H1 (cell line): ENCODE measurements at regions not wholly inside any gene's neighbourhood (a gene's known extent, or its start where the extent isn't known, plus 50 kb on each side); places are given as distances from the start of the nearest gene placed in this dataset.

Source experiments
- CTCF ChIA-PET: fragments of 300-600 bp; sonication (Branson Sonifier 250); formaldehyde crosslinking; loops from one replicate; lab custom pipeline; 2021; ENCODE audit not compliant: partially characterized antibody; lab: Charles Lee
- POLR2A ChIA-PET: fragments of 300-600 bp; sonication (Branson Sonifier 250); formaldehyde crosslinking; loops from one replicate; lab custom pipeline; 2021; ENCODE audit warnings: inconsistent platforms; ENCODE audit not compliant: partially characterized antibody; lab: Charles Lee
- DNase-seq, 2 experiments: peaks; one replicate each; pipeline versions ENCODE4 v3.0.0 to v3.0.0-alpha.2; 2010 to 2022; ENCODE audit warnings: low spot score in 2 of 2, low read depth in 1 of 2, mixed read lengths in 1 of 2
- FAIRE-seq: peaks from 2 replicates; lab custom pipeline; 2011; peaks lifted over from hg19 to GRCh38; lab: Jason Lieb, UNC
- H2AFZ ChIP-seq: 2 replicates; pipeline ENCODE4 v1.8.1; 2012; ENCODE audit warnings: low read length, inconsistent platforms
- H2AK5ac ChIP-seq: 2 replicates; pipeline ENCODE4 v1.6.1; 2013; ENCODE audit warnings: low read depth, low read length
- H2BK120ac ChIP-seq: replicated peaks from 2 replicates; pipeline ENCODE3; 2013; ENCODE audit warnings: low read depth, low read length, inconsistent platforms
- H2BK12ac ChIP-seq: 2 replicates; pipeline ENCODE4 v1.6.1; 2013; ENCODE audit warnings: low read depth, low read length
- H2BK15ac ChIP-seq: 2 replicates; pipeline ENCODE4 v1.6.1; 2013; ENCODE audit warnings: low read length
- H2BK20ac ChIP-seq: 2 replicates; pipeline ENCODE4 v1.6.1; 2013; ENCODE audit warnings: low read length
- H2BK5ac ChIP-seq: 2 replicates; pipeline ENCODE4 v1.6.1; 2013; ENCODE audit warnings: low read depth, low read length
- H3K14ac ChIP-seq: 2 replicates; pipeline ENCODE4 v1.6.1; 2013; ENCODE audit warnings: inconsistent platforms; ENCODE audit not compliant: insufficient read length
- H3K18ac ChIP-seq: 2 replicates; pipeline ENCODE4 v1.6.1; 2013; ENCODE audit warnings: low read length; ENCODE audit errors: extremely low read depth
- H3K23ac ChIP-seq: 2 replicates; pipeline ENCODE4 v1.6.1; 2013; ENCODE audit warnings: inconsistent platforms; ENCODE audit not compliant: insufficient read length
- H3K23me2 ChIP-seq: 2 replicates; pipeline ENCODE4 v1.6.1; 2013; ENCODE audit warnings: low read depth, low read length
- H3K27ac ChIP-seq: 2 replicates; pipeline ENCODE4 v1.6.1; 2011; ENCODE audit warnings: low read depth, low read length, inconsistent platforms
- H3K27me3 ChIP-seq, 4 experiments: replicated peaks in 1 of 4; 1 replicate in 1 of 4; 2 replicates in 3 of 4; pipeline versions ENCODE4 v1.6.1 to v1.8.1; 2011 to 2013; ENCODE audit warnings: low read length in 3 of 4, mild to moderate bottlenecking in 3 of 4, inconsistent platforms in 2 of 4, mixed read lengths in 2 of 4, moderate library complexity in 1 of 4; ENCODE audit not compliant: control insufficient read depth in 3 of 4, insufficient read depth in 3 of 4; ENCODE audit errors: extremely low read depth in 1 of 4
- H3K36me3 ChIP-seq, 4 experiments: 2 replicates each; pipeline versions ENCODE4 v1.6.1 to v1.8.1; 2011 to 2013; ENCODE audit warnings: mild to moderate bottlenecking in 4 of 4, low read length in 3 of 4, moderate library complexity in 2 of 4, control low read depth in 1 of 4, inconsistent platforms in 1 of 4; ENCODE audit not compliant: insufficient read depth in 4 of 4, control insufficient read depth in 2 of 4
- H3K4ac ChIP-seq: replicated peaks from 2 replicates; pipeline ENCODE3; 2013; ENCODE audit warnings: low read length, low read depth, mixed read lengths, inconsistent platforms; ENCODE audit not compliant: insufficient read length
- H3K4me1 ChIP-seq, 4 experiments: replicated peaks in 1 of 4; 1 replicate in 1 of 4; 2 replicates in 3 of 4; pipeline versions ENCODE4 v1.6.1 to v1.8.1; 2011 to 2013; ENCODE audit warnings: low read length in 3 of 4, inconsistent platforms in 2 of 4, mixed read lengths in 1 of 4; ENCODE audit not compliant: insufficient read depth in 4 of 4, control insufficient read depth in 3 of 4
- H3K4me2 ChIP-seq, 2 experiments: 2 replicates each; pipeline versions ENCODE4 v1.6.1 to v1.8.1; 2011 to 2013; ENCODE audit warnings: low read depth in 2 of 2, low read length in 2 of 2, control low read depth in 1 of 2, inconsistent platforms in 1 of 2, mild to moderate bottlenecking in 1 of 2; ENCODE audit not compliant: insufficient read depth in 1 of 2
- H3K4me3 ChIP-seq, 4 experiments: fragments of 200-600, 300-600 bp in 1 of 4; sonication (generic), shearing (Covaris generic), sonication (Bioruptor Twin) in 1 of 4; 2 replicates each; pipeline versions ENCODE4 v1.5.1 to v1.8.1; 2011 to 2016; ENCODE audit warnings: low read length in 4 of 4, low read depth in 3 of 4, control low read depth in 2 of 4, inconsistent platforms in 2 of 4, mild to moderate bottlenecking in 2 of 4, mixed read lengths in 1 of 4, moderate library complexity in 1 of 4; ENCODE audit not compliant: insufficient read depth in 2 of 4; ENCODE audit errors: extremely low read depth in 1 of 4
- H3K56ac ChIP-seq: replicated peaks from 2 replicates; pipeline ENCODE3; 2013; ENCODE audit warnings: low read depth, mild to moderate bottlenecking, mixed read lengths, low read length, inconsistent platforms; ENCODE audit not compliant: insufficient read length
- H3K79me1 ChIP-seq: 2 replicates; pipeline ENCODE4 v1.6.1; 2013; ENCODE audit warnings: low read depth, low read length, control low read depth
- H3K79me2 ChIP-seq, 2 experiments: 2 replicates each; pipeline versions ENCODE4 v1.6.1 to v1.8.1; 2012 to 2013; ENCODE audit warnings: low read length in 2 of 2, mild to moderate bottlenecking in 2 of 2, inconsistent platforms in 1 of 2; ENCODE audit not compliant: insufficient read depth in 2 of 2, control insufficient read depth in 1 of 2
- H3K9ac ChIP-seq, 4 experiments: replicated peaks in 1 of 4; 1 replicate in 1 of 4; 2 replicates in 3 of 4; pipeline versions ENCODE4 v1.6.1 to v1.8.1; 2011 to 2013; ENCODE audit warnings: low read depth in 3 of 4, low read length in 3 of 4, control low read depth in 2 of 4, mild to moderate bottlenecking in 2 of 4, moderate library complexity in 2 of 4, inconsistent platforms in 1 of 4; ENCODE audit errors: extremely low read depth in 1 of 4
- H3K9me3 ChIP-seq, 2 experiments: 2 replicates each; pipeline versions ENCODE4 v1.6.1 to v1.8.1; 2012 to 2013; ENCODE audit warnings: mild to moderate bottlenecking in 2 of 2, moderate library complexity in 2 of 2, control low read depth in 1 of 2, inconsistent platforms in 1 of 2, low read depth in 1 of 2, low read length in 1 of 2, mixed read lengths in 1 of 2; ENCODE audit not compliant: insufficient read depth in 2 of 2
- H4K20me1 ChIP-seq, 2 experiments: replicated peaks in 1 of 2; 2 replicates each; pipeline versions ENCODE3 to v1.8.1; 2011 to 2013; ENCODE audit warnings: inconsistent platforms in 2 of 2, low read length in 2 of 2, mild to moderate bottlenecking in 1 of 2; ENCODE audit not compliant: insufficient read depth in 2 of 2, control insufficient read depth in 1 of 2
- H4K5ac ChIP-seq: 2 replicates; pipeline ENCODE4 v1.6.1; 2013; ENCODE audit warnings: low read length, low read depth, mixed read lengths, inconsistent platforms; ENCODE audit not compliant: insufficient read length
- H4K8ac ChIP-seq: 2 replicates; pipeline ENCODE4 v1.8.0; 2013; ENCODE audit warnings: mild to moderate bottlenecking, moderate library complexity, low read length, inconsistent platforms; ENCODE audit not compliant: insufficient read depth; ENCODE audit errors: extremely low read depth
- H4K91ac ChIP-seq: replicated peaks from 2 replicates; pipeline ENCODE3; 2013; ENCODE audit warnings: low read length, mixed read lengths, inconsistent platforms; ENCODE audit not compliant: insufficient read length
- CHD1 ChIP-seq: IDR thresholded peaks from 2 replicates; pipeline ENCODE4 v1.6.1; 2012; ENCODE audit warnings: low read depth, low read length, improper control_type of control experiment
- CREB1 ChIP-seq: IDR thresholded peaks from 2 replicates; pipeline ENCODE4 v1.6.1; 2012; ENCODE audit warnings: inconsistent platforms
- EGR1 ChIP-seq: IDR thresholded peaks from 2 replicates; pipeline ENCODE4 v1.6.1; 2011; ENCODE audit warnings: low read depth, low read length, borderline replicate concordance
- GTF2F1 ChIP-seq: IDR thresholded peaks from 2 replicates; pipeline ENCODE4 v1.6.1; 2012; ENCODE audit warnings: low read depth, low read length, improper control_type of control experiment, borderline replicate concordance
- JUN ChIP-seq: IDR thresholded peaks from 2 replicates; pipeline ENCODE4 v1.6.1; 2011; ENCODE audit warnings: low read depth, mild to moderate bottlenecking, improper control_type of control experiment, low read length
- JUND ChIP-seq: IDR thresholded peaks from 2 replicates; pipeline ENCODE4 v1.6.1; 2011; ENCODE audit warnings: mild to moderate bottlenecking, improper control_type of control experiment, low read length
- MAFK ChIP-seq: IDR thresholded peaks from 2 replicates; pipeline ENCODE4 v1.6.1; 2012; ENCODE audit warnings: low read depth, mild to moderate bottlenecking, improper control_type of control experiment, low read length
- NRF1 ChIP-seq: IDR thresholded peaks from 2 replicates; pipeline ENCODE4 v1.6.1; 2011; ENCODE audit warnings: mild to moderate bottlenecking, low read depth, low read length, improper control_type of control experiment
- POU5F1 ChIP-seq: IDR thresholded peaks from 2 replicates; pipeline ENCODE4 v1.6.1; 2011; ENCODE audit warnings: low read depth, mild to moderate bottlenecking, low read length, moderate library complexity
- RNF2 ChIP-seq: fragments of 200-900, 300-1000 bp; sonication (generic); IDR thresholded peaks from 2 replicates; pipeline ENCODE4 v1.7.1; 2016; ENCODE audit warnings: borderline replicate concordance, low read depth, mild to moderate bottlenecking, antibody characterized with exemption, low read length; ENCODE audit not compliant: poor library complexity, severe bottlenecking; ENCODE audit errors: missing control alignments
- TEAD4 ChIP-seq: IDR thresholded peaks from 2 replicates; pipeline ENCODE4 v1.6.1; 2012; ENCODE audit warnings: low read depth, low read length, inconsistent platforms, mixed read lengths
- WGBS, 2 experiments: shearing (Covaris generic) in 1 of 2; methylation state at CpG; one replicate each; pipeline versions ENCODE4 v1.1.6 to v1.1.7; 2013 to 2015; ENCODE audit warnings: low lambda C conversion rate in 2 of 2, mixed read lengths in 2 of 2, inconsistent platforms in 1 of 2, low coverage in 1 of 2, missing lambda C conversion rate in 1 of 2; ENCODE audit not compliant: insufficient replicate concordance in 2 of 2, insufficient coverage in 1 of 2, insufficient read length in 1 of 2; ENCODE audit errors: extremely low coverage in 1 of 2, missing lambda C conversion rate in 1 of 2; 5-methylcytosine and 5-hydroxymethylcytosine counted together
- TF ChIP-seq, protein P1 (sequence below): IDR thresholded peaks from 2 replicates; pipeline ENCODE4 v1.6.1; 2012; ENCODE audit warnings: inconsistent platforms

DNA sequence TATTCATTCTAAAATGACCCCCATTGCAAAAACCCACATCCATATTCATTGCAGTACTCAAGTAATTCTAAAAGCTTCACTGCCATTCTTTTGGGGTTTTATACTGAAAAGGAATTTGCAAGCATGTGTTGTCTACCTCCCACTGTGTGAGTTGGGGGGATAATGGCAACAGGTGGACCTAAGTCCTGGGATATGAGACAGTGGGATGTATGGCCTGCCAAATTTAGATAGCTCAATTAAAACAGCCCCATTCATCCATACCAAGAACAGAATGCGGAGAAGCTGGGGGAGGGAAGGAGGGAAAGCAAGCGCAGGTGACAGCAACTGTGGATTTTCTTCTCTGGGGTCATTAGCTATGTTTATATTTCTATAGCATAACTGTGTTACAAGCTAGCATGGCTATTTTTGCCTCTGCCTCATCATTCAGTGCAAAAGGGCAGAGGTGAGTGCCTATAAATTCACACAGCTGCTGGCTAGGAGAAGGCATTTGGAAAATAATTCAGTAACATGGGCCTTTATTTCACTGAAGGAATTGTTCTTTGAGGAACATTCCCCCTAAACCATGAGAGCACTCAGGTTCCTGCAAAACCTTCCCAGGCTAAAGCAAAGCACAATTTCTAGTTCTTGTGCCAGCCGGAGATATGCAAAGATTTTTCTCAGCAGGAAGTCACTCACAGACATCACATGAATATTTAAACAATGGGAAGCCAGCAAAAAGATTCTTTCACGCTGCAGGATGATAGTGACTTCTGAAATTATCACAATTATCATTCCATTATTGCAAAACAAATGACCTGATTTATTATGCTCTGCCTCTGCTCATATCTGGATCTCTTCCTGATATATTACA, 393.9 kb upstream of the ACVR2A start:
- no peak overlapping the region for H3K14ac ChIP-seq
- no peak overlapping the region for H2BK20ac ChIP-seq
- no peaks in the 10 kb centered on the region for H3K36me3 ChIP-seq
- H3K4me1 ChIP-seq: peaks cover 10 to 18% (median 14%) of the 10 kb centered on the region in 4 experiments
- 0 out of 4 replicates have a peak, but pooled peaks cover 4 to 5% of the 10 kb centered on the region in 2 experiments for H3K9me3 ChIP-seq
- ChIA-PET CTCF (interaction anchor here (0.5 to 2.0 kb wide), 5 partner anchors 9 to 692 kb away, joined by 3 to 7 read pairs (median 3); no protein-coding TSS in a partner anchor), POLR2A (interaction anchor here (1.2 kb wide), 1 partner anchor 17 kb away, joined by 4 read pairs; no protein-coding TSS in a partner anchor)
- DNase-seq: no peak
- no peak overlapping the region for H3K23ac ChIP-seq
- no peak overlapping the region for H3K18ac ChIP-seq
- H3K23me2 ChIP-seq: no peaks in the 10 kb centered on the region
- no peak overlapping the region for H3K9ac ChIP-seq
- peak overlapping the region; percentile 20 to 86; a peak in 2 of 4 replicates for H3K4me2 ChIP-seq
- H2AK5ac ChIP-seq: no peak overlapping the region; the same call in 1 of the 2 replicates
- H3K4me3 ChIP-seq: no peak overlapping the region; a peak in 1 of 8 replicates
- H2BK120ac ChIP-seq: no peak overlapping the region
- peaks cover 0 to 1% (median 0%) of the 10 kb centered on the region in 4 experiments; a peak in 1 of 7 replicates for H3K27me3 ChIP-seq
- no peak overlapping the region for H2AFZ ChIP-seq
- H3K79me1 ChIP-seq: no peaks in the 10 kb centered on the region
- H2BK12ac ChIP-seq: no peak overlapping the region
- no peak for FAIRE-seq
- 32% methylated on average over 4 of the region's 4 CpGs; no CpG with 5 or more reads in 1 of the 2 experiments for WGBS, 2 experiments
- H4K91ac ChIP-seq: no peak overlapping the region
- H4K5ac ChIP-seq: no peak overlapping the region
- H4K8ac ChIP-seq: no peak overlapping the region
- TF ChIP-seq MAFK (no peak), NRF1 (no peak), JUN (no peak), TEAD4 (no peak), RNF2 (no peak), JUND (no peak), CHD1 (no peak), EGR1 (no peak), POU5F1 (no peak), GTF2F1 (no peak), CREB1 (no peak)
- TF ChIP-seq, protein P1, sequence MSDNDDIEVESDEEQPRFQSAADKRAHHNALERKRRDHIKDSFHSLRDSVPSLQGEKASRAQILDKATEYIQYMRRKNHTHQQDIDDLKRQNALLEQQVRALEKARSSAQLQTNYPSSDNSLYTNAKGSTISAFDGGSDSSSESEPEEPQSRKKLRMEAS: no peak
- peak overlapping the region; percentile 38; the same call in 1 of the 2 replicates for H3K27ac ChIP-seq
- H2BK15ac ChIP-seq: no peak overlapping the region
- no peak overlapping the region for H3K56ac ChIP-seq
- H3K79me2 ChIP-seq: no peaks in the 10 kb centered on the region
- no peaks in the 10 kb centered on the region for H4K20me1 ChIP-seq
- no peak overlapping the region for H3K4ac ChIP-seq
- no peak overlapping the region for H2BK5ac ChIP-seq
